Stimulated activated CD8-positive, alpha-beta memory T cell treated with anti-CD3 and anti-CD28 coated beads, Interleukin-15, amount 100 ng/mL, for 48 hours (primary cell): ENCODE measurements at regions not wholly inside any gene's neighbourhood (a gene's known extent, or its start where the extent isn't known, plus 50 kb on each side); places are given as distances from the start of the nearest gene placed in this dataset.
A peak's percentile ranks its signal among the peaks of the same experiment; 100 is the strongest.

Experiments
- DNase-seq, 2 donors: peaks; one replicate each; pipeline ENCODE4 v3.0.0-alpha.2; 2020; ENCODE audit warnings: low read depth in 2 of 2

DNA sequence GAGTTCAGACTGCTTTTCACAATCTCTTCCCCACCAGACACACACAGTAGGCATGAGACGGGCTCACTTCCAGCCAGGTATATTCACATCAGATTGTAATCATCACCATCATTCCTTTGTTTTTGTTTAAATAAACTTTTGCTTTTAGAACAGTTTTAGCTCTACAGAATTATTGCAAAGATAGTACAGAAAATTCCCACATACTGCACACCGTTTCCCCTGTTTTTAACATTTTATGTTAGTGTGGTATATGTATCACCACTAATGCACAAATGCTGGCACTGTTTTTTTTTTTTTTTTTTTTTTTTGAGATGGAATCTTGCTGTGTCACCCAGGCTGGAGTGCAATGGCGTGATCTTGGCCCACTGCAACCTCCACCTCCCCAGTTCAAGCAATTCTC lies 83.3 kb upstream of the ANO1 start:
- no peak for DNase-seq

DNA sequence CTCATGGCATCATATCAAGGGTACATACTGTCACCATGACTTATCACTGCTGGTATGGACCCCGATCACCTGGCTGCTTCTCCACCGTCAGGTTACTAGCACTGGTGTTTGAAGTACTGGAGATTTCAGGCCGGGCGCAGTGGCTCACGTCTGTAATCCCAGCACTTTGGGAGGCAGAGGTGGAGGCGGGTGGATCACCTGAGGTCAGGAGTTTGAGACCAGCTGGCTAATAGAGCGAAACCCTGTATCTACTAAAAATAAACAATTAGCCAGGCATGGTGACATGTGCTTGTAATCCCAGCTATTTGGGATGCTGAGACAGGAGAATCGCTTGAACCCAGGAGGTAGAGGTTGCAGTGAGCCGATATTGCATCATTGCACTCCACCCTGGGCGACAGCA lies 82.4 kb upstream of the ANO1 start:
- no peak for DNase-seq

DNA sequence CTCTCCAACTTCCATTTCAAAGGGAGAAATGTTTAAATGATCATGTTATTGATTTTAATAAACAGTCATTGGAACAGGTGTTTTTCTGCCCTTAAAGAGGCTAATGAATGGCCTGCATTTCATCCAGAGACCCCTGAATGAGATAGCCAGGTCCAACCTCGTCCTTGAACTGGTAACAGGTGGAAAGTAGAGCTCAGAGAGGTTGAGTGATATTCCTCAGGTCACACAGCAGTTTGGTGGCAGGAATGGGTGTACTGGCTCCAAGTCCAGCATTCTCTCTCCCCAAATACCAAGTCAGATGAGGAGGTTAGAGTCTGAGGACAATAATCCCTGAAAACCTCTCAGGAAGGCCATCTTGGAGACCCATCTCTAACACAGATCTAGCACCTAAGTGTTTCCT lies 81.7 kb upstream of the ANO1 start:
- no peak for DNase-seq

DNA sequence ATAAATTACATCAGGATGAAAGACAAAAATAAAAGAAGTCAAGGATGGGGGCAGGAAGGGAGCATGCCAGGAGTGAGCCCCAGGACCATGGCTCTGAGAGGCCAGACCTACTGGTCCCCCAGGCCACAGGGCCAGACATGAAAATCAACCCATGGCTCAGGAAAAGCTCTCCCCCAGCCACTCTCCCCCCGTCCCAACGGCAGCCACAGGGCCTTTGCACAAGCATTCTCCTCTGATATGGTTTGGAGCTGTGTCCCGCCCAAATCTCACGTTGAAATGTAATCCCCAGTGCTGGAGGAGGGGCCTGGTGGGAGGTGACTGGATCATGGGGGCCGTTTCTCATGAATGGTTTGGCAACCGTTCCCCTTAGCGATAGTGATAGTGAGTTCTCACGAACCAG lies 80.8 kb upstream of the ANO1 start:
- no peak for DNase-seq

DNA sequence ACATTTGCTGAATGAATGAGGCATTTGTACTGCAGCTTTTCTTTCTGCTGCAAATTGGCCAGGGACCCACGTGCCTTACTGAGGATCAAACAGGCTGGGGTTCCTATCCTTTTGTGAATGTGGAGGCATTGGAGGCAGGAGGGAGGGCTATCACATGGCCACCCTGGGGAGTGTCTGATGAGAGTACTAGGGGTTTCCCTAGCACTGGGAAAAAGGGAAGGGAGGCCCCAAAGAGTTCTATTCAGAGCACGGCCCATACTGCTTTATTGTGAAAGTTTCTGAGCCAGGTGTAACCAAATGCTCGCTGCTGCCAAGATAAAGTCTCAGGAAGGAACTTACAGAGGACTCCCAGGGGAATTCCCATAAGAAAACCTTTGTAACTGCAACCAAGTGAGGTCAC lies 78.4 kb upstream of the ANO1 start:
- DNase-seq, result no peak

DNA sequence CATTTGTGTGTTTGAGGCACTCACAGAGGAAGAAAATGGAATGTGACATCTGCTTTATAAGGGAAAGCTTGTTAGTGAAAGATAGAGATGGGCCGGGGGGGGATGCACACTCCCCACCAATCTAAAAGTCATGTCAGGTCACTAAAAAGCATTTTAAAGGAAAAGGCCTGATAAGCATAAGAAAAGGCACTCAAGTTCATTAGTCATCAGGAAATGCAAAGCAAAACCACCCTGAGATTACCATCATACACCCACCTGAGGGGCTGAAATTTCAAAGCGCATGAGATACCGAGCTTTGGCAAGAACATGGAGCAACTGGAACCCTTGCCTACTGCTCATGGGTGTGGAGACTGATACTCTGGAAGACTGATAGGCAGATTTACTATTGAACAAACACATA lies 77.9 kb upstream of the ANO1 start:
- DNase-seq, result no peak

DNA sequence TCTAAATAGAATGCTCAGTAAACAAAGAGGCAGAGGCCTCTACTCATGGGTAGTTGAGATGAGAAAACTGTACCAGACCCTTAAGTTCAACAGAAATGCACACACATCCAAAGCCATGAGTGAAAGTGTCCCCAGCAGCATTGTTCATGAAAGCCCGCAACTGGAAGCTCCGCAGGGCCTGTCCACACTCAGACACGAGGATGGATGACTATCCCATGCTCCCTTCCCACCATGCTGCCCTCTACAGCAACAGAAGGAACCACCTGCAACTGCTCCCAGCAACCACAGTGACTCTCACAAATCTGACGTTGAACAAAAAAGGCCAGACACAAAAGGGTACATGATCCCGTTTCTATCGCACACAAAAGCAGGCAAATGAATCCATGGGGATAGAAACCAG lies 76.9 kb upstream of the ANO1 start:
- no peak for DNase-seq

DNA sequence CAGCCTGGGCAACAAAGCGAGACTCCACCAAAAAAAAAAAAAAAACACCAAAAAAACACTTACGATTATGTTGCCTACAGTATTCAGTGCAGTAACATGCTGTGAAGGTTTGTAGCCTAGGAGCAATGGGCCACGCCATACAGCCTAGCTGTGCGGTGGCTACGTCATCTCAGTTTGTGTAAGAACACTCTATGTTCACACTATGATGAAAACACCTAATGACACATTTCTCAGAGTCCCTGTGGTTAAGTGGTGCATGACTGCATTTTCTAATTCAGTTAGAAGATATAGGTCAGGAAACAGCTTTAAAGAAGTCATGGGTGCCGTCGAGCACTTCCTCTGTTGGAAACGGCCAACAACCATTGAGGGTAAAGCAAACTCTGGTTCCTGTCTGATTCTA lies 75.7 kb upstream of the ANO1 start:
- peak in 1 of 2 donors; percentile 31 for DNase-seq

DNA sequence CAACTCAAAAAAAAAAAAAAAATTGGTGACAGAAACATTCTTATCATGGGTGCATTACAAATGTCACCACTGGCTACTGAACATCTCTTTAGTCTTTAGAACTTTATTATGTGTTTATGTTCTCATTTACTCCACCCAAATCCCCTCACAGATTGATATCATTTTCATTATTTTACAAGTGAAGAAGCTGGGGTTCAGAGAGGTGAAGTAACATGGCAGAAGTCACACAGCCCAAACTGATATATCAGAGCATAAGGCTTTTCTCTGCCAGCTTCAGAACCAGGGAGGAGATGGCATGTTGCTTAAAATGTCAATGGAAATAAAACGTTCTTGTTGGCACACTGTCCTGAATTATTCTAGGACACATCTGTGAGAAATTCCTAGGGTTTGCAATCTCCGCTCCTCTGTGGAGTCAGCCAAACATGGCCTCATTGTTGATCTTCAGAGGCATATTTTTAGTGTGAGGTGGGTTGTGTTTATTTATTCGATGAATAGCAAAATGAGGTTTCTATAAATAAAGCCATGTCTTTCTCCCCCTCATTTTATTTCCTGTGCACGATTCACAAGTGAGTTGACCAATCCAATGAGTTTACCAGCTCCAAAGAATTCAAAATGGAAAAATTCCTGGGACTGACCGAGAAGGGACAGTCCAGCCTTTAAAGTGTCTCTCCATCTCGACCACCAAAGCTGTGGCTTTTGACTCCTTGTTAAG lies 72.9 kb upstream of the ANO1 start:
- DNase-seq, result no peak

DNA sequence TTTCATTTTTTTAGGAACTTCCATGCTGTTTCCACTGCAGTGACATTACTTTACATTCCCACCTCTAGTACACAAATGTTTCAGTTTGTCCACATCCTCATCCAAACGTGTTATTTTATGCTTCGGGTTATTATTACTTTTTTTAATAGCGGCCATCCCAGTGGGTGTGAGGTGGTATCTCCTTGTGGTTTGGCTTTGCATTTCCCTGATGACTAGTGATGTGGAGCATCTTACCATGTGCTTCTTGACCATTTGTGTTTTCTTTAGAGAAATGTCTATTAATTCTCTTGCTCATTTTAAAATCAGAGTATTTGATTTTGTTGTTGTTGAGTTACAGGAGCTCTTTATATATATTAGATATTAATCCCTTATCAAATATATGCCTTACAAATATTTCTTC lies 70.3 kb upstream of the ANO1 start:
- no peak for DNase-seq

DNA sequence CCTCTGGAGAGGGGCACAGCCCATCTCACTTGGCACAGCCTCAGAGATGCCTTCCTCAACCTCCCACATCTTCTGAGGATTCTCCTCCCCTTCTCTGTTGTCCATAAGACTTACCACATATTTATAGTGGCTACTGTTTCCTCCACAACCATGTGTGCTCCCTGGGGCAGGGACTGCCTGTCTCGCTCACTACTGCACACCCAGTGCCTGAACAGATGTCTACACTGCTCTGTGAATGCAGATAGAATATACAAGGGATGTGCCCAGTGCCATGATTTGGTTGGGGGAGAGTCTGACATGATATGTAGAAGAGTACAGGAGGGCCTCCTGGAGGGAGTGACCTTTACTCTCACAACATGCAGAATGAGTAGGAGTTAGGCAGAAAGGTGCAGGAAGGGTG lies 67.3 kb upstream of the ANO1 start:
- no peak for DNase-seq

DNA sequence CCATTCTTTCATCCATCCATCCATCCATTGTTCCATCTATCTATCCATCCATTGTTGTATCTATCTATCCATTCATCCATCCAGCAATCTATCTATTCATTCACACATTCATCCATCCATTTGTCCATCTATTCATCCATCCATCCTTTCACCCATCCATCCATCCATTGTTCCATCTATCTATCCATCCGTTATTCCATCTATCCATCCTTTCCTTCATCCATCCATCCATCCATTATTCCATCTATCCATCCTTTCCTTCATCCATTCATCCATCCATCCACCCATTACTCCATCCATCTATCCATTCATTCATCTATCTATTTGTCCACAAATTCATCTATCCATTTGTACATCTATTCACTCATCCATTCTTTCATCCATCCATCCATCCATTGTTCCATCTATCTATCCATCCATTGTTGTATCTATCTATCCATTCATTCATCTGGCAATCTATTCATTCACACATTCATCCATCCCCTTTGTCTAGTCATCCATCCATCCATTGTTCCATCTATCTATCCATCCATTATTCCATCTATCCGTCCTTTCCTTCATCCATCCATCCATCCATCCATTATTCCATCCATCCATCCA lies 65.9 kb upstream of the ANO1 start:
- no peak for DNase-seq

DNA sequence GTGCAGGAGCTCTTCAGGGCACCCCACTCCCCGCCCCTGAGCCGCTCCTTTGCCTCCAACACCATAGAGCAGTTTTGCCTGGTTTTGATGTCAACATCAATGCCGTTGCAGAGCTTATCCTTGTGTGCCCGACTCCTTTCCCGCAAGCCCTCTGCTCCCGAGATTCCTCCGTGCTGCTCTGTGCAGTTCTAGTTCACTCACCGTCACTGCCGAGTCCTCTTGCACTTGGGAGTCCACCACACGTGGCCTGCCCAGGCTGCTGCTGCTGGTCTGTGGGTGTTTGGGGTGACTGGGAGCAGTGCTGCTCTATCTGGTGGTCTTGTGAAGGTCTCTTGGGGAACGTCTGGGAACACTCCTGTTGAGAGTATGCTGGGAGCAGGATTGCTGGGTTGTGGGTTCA lies 63.8 kb upstream of the ANO1 start:
- DNase-seq, result no peak

DNA sequence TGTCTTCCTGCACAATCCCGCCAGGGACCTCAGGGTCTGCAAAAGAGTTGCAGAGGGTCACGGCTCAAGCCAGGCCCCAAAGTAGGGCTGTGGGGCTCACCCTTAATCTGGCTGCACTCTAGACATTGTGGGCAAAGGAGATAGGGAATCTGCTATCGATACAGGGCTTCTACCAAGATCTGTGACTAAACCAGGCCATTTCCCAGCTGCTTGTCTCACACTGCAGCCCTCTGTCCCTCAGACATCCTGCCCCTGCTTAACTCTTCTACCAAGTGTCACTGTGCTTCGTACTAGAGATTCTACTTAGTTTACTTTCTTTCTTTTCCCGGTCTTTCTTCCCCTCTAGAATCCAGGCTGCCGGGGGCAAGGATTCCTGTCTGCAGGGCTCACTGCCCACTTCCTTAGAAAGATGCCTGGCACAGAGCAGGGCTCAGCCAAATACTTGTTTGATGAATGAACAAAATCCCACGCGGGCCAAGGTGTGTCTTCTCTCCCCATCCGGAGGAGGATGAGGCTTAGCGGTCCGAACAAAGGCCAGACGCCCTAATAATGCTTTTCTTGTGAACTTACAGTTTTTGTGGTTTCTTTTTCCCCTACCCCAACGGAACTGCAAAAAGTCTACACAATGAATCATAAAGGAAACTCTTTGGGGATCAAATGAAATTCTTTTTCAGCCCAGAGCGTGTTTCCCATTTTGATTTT lies 61.3 kb upstream of the ANO1 start:
- DNase-seq, result no peak

DNA sequence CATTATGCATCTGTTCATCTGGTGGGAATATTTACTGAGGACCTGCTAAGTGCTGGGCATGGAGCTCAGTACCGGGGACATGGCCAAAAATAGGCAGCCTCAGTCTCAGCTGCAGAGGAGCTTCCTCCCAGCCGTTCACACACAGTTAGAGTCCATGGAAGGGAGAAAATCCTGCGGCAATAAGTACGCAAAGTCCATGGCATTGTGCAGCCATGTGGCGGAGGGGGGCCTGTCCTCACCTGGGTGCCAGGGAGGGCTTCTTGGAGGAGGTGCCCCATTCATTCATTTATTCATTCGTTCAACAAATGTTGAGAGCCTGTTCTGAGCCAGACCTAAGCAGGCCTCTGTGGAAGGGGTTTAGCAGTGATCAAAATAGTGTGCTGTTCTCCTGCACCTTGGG lies 59.3 kb upstream of the ANO1 start:
- DNase-seq, result no peak

DNA sequence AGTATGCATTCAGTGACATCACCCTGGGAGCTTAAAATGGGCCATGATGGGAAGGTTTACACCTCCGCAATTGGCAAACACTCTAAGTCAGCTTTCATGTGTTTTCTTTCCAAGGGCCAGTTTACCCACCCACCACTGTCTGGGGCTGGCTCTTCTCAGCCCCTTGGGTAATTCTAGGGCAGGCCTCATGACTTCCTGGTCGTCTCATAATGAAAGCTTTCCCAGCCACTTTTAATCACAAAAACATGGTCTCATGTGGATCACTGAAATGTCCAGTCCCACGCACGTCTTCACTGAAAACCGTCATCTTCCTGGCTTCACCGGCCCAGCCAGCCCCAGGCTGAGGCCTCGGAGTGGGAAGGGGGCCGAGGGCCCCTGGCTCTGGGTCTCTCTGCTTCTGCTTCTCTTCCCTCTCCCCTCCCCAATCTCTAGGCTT lies 58.5 kb upstream of the ANO1 start:
- DNase-seq, result no peak

DNA sequence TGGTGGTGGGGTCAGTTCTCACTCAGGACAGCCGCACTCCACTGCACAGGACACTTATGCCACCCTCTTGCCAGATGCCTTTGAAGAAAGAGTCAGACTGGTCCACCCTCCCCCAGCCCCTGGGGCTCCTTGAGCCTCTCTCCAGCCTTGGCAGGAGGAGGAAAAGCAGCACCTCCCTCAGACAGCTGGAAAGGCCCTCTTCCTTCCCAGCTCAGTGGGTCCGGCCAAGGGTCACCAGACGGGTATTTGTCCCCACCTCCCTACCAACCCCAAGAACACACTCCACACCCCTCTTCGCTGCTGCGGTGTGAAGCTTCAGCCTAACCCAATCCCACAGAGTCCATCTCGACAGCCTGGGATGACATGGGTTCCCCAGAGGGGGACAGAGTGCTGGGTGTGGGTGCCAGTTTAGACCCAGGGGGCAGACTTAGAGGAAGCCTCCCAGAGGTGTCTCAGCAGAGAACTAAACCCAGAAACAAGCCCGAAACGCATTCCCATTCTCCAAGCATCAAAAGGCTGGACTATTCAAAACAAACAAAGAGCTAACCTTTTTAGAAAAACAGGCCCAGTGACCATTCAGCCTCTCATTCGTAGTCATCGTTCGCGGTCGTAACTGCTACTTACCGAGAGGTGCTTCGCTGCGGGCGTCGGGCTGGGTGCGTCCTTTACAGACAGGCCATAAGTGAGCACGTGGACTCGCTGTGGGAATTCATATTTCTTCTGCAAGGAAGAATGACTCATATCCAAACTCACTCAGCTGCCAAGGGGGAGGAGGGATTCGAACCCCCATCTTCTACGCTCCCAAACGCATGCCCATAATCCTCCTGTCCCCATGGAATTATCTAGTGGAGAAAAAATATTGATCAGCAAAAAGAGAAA lies 57.5 kb upstream of the ANO1 start:
- DNase-seq, result no peak

DNA sequence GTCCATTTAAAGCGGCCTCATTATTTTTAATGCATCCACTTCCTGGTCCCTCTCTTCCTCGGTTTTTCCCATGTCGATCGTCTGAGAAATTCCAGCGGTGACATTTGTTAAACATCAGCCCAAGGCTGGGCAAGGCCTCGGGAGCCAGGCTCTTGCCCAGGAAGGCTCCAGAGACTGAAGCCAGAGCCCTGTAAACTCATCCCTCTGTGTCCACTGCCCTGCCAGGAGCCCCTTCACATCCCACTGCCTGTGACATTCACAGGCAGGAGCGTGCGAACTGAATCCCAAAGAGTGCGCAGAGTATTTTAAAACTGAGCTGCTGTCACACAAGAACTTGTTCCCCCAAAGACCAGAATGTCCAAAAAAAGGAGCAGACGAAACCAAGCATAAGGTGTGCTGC lies 56.5 kb upstream of the ANO1 start:
- DNase-seq, result no peak

DNA sequence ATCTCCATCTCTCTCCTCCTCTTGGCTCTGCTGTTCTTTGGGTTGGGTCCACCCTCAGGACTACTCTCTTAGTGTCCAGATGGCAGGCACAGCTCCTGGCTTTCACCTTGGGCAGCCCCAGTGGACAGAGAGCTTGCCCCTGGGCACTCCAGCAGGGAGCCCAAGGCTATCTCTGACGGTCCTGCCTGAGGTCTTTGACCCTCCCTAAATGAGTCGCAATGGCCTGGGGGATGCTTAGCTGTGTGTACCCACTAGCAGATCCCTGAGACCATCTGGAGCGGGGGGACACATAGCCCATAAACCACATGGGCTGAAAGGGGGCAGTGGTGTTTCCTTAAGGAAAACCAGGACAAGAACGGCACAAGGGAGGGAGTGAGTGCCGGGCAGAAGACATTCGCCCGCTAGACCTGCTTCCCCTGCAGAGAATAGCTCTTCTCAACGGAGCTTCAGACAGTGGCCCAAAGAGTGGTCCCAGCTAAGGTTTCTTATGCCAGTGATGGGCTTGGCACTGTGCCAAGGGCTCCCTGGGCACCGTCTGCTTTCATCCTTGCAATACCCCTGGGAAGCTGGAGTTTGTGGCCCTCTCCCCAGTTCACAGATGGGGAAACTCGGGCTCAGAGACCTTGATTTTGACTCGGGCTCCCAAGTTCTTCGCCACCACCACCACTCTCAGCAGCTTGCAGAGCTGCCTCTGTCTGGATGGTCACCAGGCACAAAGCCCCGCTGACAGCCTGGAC lies 53.9 kb upstream of the ANO1 start:
- no peak for DNase-seq

DNA sequence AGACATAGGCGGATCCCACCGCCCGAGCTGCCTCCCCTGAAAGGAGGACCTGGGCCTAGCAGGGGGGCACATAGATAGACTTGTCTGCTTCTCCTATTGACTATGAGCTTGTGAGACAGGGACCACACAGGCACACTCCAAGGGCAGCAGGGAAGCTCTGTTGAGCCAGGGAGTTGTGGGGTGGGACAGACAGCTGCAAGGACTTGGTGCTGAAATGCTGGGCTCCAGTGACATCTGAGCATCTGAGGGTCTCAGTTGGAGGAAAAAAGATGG lies 53.4 kb upstream of the ANO1 start:
- DNase-seq, result no peak

DNA sequence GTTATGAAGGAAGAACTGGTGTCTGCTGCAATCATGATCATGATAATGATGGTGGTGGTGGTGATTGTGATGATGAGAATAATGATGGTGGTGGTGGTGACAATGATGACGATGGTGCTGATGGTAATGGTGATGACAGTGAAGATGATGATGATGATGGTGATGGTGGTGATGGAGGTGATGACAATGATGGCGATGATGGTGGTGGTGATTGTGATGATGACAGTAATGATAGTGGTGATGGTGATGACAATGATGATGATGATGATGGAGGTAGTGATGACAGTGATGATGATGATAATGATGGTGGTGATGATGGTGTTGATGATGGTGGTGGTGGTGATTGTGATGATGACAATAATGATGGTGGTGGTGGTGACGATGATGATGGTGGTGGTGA lies 52.8 kb upstream of the ANO1 start:
- DNase-seq, result no peak

DNA sequence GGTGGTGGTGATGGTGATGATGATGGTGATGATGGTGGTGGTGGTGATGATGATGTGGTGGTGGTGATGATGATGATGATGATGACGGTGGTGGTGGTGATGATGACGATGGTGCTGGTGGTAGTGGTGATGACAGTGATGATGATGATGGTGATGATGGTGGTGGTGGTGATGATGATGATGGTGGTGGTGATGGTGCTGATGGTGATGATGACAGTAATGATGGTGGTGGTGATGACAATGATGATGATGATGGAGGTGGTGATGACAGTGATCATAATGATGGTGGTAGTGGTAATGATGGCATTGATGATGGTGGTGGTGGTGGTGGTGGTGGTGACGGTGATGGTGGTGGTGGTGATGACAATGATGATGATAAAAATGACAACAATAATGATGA lies 52.1 kb upstream of the ANO1 start:
- no peak for DNase-seq
